SK-N-SH (cell line): ENCODE measurements at regions not wholly inside any gene's neighbourhood (a gene's known extent, or its start where the extent isn't known, plus 50 kb on each side); places are given as distances from the start of the nearest gene placed in this dataset.

Source experiments
- CTCF ChIA-PET: fragments of 300-600, 350-600 bp; formaldehyde crosslinking; extraction: SDS; loops from one replicate; lab custom pipeline; 2021; lab: Yijun Ruan, JAX
- POLR2A ChIA-PET: fragments of 350-600 bp; sonication (Branson Sonifier 250); formaldehyde crosslinking; extraction: SDS; loops from one replicate; lab custom pipeline; 2020; ENCODE audit warnings: antibody characterized with exemption, inconsistent platforms; lab: Yijun Ruan, JAX
- DNase-seq: peaks from one replicate; pipeline ENCODE4 v3.0.0; 2012
- H2AFZ ChIP-seq: fragments of 200-600 bp; sonication (generic); 2 replicates; pipeline ENCODE4 v1.8.1; 2016; ENCODE audit warnings: antibody characterized with exemption, mild to moderate bottlenecking, low read depth
- H3F3A ChIP-seq: fragments of 200-600 bp; sonication (generic); replicated peaks from 2 replicates; pipeline ENCODE3; 2016; ENCODE audit warnings: antibody characterized with exemption, mild to moderate bottlenecking; ENCODE audit not compliant: insufficient read depth
- H3K27ac ChIP-seq, 2 experiments: fragments of 200-500 bp in 1 of 2; fragments of 200-600 bp in 1 of 2; sonication (Bioruptor generic) in 1 of 2; sonication (generic), shearing (Covaris generic) in 1 of 2; 2 replicates each; pipeline versions ENCODE4 v1.5.1 to v1.6.1; 2014 to 2016; ENCODE audit warnings: low read depth in 2 of 2, inconsistent platforms in 1 of 2, low read length in 1 of 2, mild to moderate bottlenecking in 1 of 2, mixed read lengths in 1 of 2
- H3K27me3 ChIP-seq: fragments of 200-600 bp; sonication (generic), shearing (Covaris generic); 2 replicates; pipeline ENCODE4 v1.6.1; 2016; ENCODE audit warnings: mixed run types; ENCODE audit not compliant: insufficient read depth
- H3K36me3 ChIP-seq, 2 experiments: fragments of 200-500 bp in 1 of 2; fragments of 200-600 bp in 1 of 2; sonication (Bioruptor generic) in 1 of 2; sonication (generic) in 1 of 2; replicated peaks in 1 of 2; 2 replicates each; pipeline versions ENCODE3 to v1.5.1; 2014 to 2016; ENCODE audit warnings: low read length in 1 of 2, mild to moderate bottlenecking in 1 of 2; ENCODE audit not compliant: insufficient read depth in 2 of 2, control insufficient read depth in 1 of 2
- H3K4me1 ChIP-seq, 2 experiments: fragments of 200-500 bp in 1 of 2; fragments of 200-600 bp in 1 of 2; sonication (Bioruptor generic) in 1 of 2; sonication (generic), shearing (Covaris generic) in 1 of 2; 2 replicates each; pipeline versions ENCODE4 v1.5.1 to v1.6.1; 2014 to 2016; ENCODE audit warnings: low read depth in 1 of 2, low read length in 1 of 2, mixed run types in 1 of 2; ENCODE audit not compliant: insufficient read depth in 2 of 2, control insufficient read depth in 1 of 2
- H3K4me2 ChIP-seq: fragments of 200-600 bp; sonication (generic), shearing (Covaris generic); 2 replicates; pipeline ENCODE4 v1.6.1; 2017; ENCODE audit warnings: mixed run types
- H3K4me3 ChIP-seq, 2 experiments: fragments of 200-500 bp in 1 of 2; fragments of 200-600 bp in 1 of 2; sonication (Bioruptor generic) in 1 of 2; sonication (generic), shearing (Covaris generic) in 1 of 2; 2 replicates each; pipeline versions ENCODE4 v1.5.1 to v1.8.1; 2014 to 2016; ENCODE audit warnings: low read depth in 2 of 2, inconsistent platforms in 1 of 2, low read length in 1 of 2, mild to moderate bottlenecking in 1 of 2, mixed read lengths in 1 of 2, moderate library complexity in 1 of 2
- H3K79me2 ChIP-seq: fragments of 200-600 bp; sonication (generic); 2 replicates; pipeline ENCODE4 v1.8.1; 2017; ENCODE audit warnings: mild to moderate bottlenecking; ENCODE audit not compliant: insufficient read depth
- H3K9ac ChIP-seq: fragments of 200-600 bp; sonication (generic); 2 replicates; pipeline ENCODE4 v1.6.1; 2017; ENCODE audit warnings: mixed run types
- H3K9me2 ChIP-seq: fragments of 200-600 bp; sonication (generic); 2 replicates; pipeline ENCODE4 v1.6.1; 2017; ENCODE audit warnings: mixed run types
- H3K9me3 ChIP-seq: fragments of 200-600 bp; sonication (generic); 2 replicates; pipeline ENCODE4 v1.6.1; 2017; ENCODE audit warnings: mixed run types, mild to moderate bottlenecking, moderate library complexity
- H4K20me1 ChIP-seq: fragments of 200-600 bp; sonication (generic); 2 replicates; pipeline ENCODE4 v1.6.1; 2017; ENCODE audit warnings: mild to moderate bottlenecking, mixed run types; ENCODE audit not compliant: insufficient read depth
- EP300 ChIP-seq, 2 experiments: IDR thresholded peaks; 2 replicates each; pipeline versions ENCODE4 v1.4.0 to v1.6.1; 2012; ENCODE audit warnings: borderline replicate concordance in 1 of 2, low read depth in 1 of 2, low read length in 1 of 2
- EZH2phosphoT487 ChIP-seq: fragments of 200-600 bp; sonication (generic); IDR thresholded peaks from 2 replicates; pipeline ENCODE4 v1.6.1; 2017; ENCODE audit warnings: low read depth, mixed run types, mild to moderate bottlenecking, antibody characterized with exemption, moderate library complexity, borderline replicate concordance
- FOXJ3 ChIP-seq: sonication (generic); formaldehyde crosslinking; IDR thresholded peaks from 2 replicates; pipeline ENCODE4 v1.5.1; 2020; ENCODE audit warnings: mild to moderate bottlenecking, missing genetic modification reagents
- JUND ChIP-seq: IDR thresholded peaks from 2 replicates; pipeline ENCODE4 v1.4.0; 2012
- MEF2A ChIP-seq: IDR thresholded peaks from 2 replicates; pipeline ENCODE4 v1.4.0; 2012; ENCODE audit warnings: low read depth, borderline replicate concordance
- MXI1 ChIP-seq: IDR thresholded peaks from 2 replicates; pipeline ENCODE4 v1.6.1; 2012; ENCODE audit warnings: mild to moderate bottlenecking, low read depth, low read length, improper control_type of control experiment
- POLR2AphosphoS5 ChIP-seq: IDR thresholded peaks from 2 replicates; pipeline ENCODE4 v1.6.1; 2012; ENCODE audit warnings: low read depth, low read length
- RXRA ChIP-seq: IDR thresholded peaks from 2 replicates; pipeline ENCODE4 v1.4.0; 2012; ENCODE audit warnings: low read depth, mild to moderate bottlenecking, borderline replicate concordance
- SMC3 ChIP-seq: IDR thresholded peaks from 2 replicates; pipeline ENCODE4 v1.6.1; 2012; ENCODE audit warnings: low read depth, low read length, improper control_type of control experiment
- TAF1 ChIP-seq: IDR thresholded peaks from 2 replicates; pipeline ENCODE4 v1.6.1; 2012; ENCODE audit warnings: low read depth, mild to moderate bottlenecking, low read length, moderate library complexity, borderline replicate concordance
- TCF12 ChIP-seq: IDR thresholded peaks from 2 replicates; pipeline ENCODE4 v1.4.0; 2012
- TEAD4 ChIP-seq: IDR thresholded peaks from 2 replicates; pipeline ENCODE4 v1.4.0; 2012; ENCODE audit warnings: mild to moderate bottlenecking, borderline replicate concordance; ENCODE audit not compliant: insufficient read depth
- YY1 ChIP-seq: IDR thresholded peaks from 2 replicates; pipeline ENCODE4 v1.4.0; 2012; ENCODE audit warnings: low read depth, mild to moderate bottlenecking
- WGBS: methylation state at CpG from one replicate; pipeline ENCODE4 v1.1.6; 2017; ENCODE audit warnings: low lambda C conversion rate; 5-methylcytosine and 5-hydroxymethylcytosine counted together
- TF ChIP-seq, protein P1 (sequence below): IDR thresholded peaks from 2 replicates; pipeline ENCODE4 v1.4.0; 2012; ENCODE audit warnings: low read depth, borderline replicate concordance
- TF ChIP-seq, protein P2 (sequence below): fragments of 150-350 bp; IDR thresholded peaks from 2 replicates; pipeline ENCODE4 v1.6.1; 2017; ENCODE audit warnings: antibody characterized with exemption, low read length, low read depth, borderline replicate concordance
- TF ChIP-seq, protein P3 (sequence below): IDR thresholded peaks from 2 replicates; pipeline ENCODE4 v1.6.1; 2012; ENCODE audit warnings: mild to moderate bottlenecking, low read depth, low read length, moderate library complexity
- TF ChIP-seq, protein P4 (sequence below): fragments of 200-600 bp; sonication (generic); IDR thresholded peaks from 2 replicates; pipeline ENCODE4 v1.6.1; 2017; ENCODE audit warnings: antibody characterized with exemption, mild to moderate bottlenecking, moderate library complexity

DNA sequence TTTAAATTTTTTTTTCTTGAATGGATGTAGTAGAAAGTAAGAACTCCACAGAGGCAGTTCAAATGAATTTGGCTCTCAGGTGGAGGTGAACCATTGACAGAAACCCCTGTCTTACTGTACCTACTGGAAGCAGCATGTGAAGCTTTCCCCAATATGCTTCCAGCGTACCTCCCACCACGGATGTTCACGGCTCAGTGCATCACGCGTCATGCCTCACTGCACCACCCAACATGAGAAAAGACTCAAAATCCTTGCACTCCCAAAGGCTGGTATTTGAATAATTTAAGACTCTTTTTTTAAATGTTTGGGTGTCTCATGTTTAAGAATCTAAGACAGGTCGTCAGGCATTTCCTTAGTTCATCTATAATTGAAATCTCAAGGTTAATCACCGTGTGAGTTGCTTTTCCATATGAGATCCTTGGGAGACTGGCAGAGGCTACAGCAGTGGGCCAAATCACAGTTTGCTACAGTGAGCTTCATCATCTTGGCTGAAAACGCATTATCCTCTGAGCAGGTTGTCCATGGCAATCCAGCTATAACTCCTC, 846.4 kb downstream of the DCDC2C start:
- no peak overlapping the region for H3K9ac ChIP-seq
- no peak overlapping the region for H2AFZ ChIP-seq
- H4K20me1 ChIP-seq, result no peaks in the 10 kb centered on the region
- no peaks in the 10 kb centered on the region for H3K27me3 ChIP-seq
- DNase-seq, result no peak
- 47% methylated on average over 8 of the region's 8 CpGs for WGBS
- ChIA-PET POLR2A (no interaction called here), CTCF (no interaction called here)
- H3F3A ChIP-seq, result no peaks in the 10 kb centered on the region
- no peaks in the 10 kb centered on the region; the same call in 1 of the 2 replicates for H3K9me3 ChIP-seq
- no peak overlapping the region for H3K27ac ChIP-seq
- TF ChIP-seq EZH2phosphoT487 (no peak), JUND (no peak), EP300 (IDR thresholded peaks at IDR 0.05; ENCODE audit: borderline replicate concordance in 1 of 2, low read depth in 1 of 2, low read length in 1 of 2) (no peak), MXI1 (no peak), SMC3 (no peak), RXRA (no peak), MEF2A (no peak), FOXJ3 (CRISPR knock-in tag) (no peak), TCF12 (no peak)
- TF ChIP-seq, protein P1, sequence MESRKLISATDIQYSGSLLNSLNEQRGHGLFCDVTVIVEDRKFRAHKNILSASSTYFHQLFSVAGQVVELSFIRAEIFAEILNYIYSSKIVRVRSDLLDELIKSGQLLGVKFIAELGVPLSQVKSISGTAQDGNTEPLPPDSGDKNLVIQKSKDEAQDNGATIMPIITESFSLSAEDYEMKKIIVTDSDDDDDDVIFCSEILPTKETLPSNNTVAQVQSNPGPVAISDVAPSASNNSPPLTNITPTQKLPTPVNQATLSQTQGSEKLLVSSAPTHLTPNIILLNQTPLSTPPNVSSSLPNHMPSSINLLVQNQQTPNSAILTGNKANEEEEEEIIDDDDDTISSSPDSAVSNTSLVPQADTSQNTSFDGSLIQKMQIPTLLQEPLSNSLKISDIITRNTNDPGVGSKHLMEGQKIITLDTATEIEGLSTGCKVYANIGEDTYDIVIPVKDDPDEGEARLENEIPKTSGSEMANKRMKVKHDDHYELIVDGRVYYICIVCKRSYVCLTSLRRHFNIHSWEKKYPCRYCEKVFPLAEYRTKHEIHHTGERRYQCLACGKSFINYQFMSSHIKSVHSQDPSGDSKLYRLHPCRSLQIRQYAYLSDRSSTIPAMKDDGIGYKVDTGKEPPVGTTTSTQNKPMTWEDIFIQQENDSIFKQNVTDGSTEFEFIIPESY, result no peak
- TF ChIP-seq, protein P2, sequence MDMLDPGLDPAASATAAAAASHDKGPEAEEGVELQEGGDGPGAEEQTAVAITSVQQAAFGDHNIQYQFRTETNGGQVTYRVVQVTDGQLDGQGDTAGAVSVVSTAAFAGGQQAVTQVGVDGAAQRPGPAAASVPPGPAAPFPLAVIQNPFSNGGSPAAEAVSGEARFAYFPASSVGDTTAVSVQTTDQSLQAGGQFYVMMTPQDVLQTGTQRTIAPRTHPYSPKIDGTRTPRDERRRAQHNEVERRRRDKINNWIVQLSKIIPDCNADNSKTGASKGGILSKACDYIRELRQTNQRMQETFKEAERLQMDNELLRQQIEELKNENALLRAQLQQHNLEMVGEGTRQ, result no peak
- no peaks in the 10 kb centered on the region for H3K79me2 ChIP-seq
- no peak overlapping the region for H3K4me2 ChIP-seq
- no peak overlapping the region for H3K4me3 ChIP-seq
- no peaks in the 10 kb centered on the region for H3K9me2 ChIP-seq
- H3K36me3 ChIP-seq, result no peaks in the 10 kb centered on the region
- no peaks in the 10 kb centered on the region for H3K4me1 ChIP-seq

DNA sequence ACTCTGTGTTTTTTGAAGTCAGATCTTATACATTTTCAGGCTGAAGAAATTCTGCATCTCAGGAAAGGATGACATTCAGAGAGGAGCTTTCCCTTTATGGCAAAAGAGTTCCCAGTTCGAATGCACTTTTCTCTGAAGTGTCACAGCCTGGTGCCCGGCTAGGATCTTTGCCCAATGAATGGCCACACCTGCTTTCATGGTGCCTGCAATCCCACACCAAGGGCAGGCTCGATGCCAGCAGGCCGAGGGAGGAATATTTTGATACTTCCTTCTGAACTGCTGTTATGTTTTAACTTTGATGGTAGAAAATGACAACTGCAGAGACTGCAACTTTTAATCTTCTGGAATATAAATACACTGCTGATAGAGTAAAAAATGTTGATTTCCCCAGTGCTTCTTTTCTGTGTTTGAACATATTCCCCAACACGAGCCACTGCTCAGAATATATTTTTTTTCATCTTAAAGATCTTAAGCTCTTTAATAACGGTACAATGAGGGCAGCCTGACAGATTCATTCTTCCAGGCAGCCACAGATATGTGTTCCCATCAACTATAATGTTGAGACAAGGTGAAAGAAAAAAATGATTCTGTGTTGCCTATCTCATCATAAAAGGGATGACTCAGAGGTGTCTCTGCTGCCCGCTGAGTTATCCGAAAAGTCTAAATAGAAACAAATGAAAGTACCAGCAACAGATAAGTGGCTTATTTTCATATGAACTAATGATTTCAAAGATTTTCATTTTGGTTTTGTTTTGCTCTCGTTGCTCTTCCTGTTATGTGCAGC, 848.5 kb downstream of the DCDC2C start:
- H3K4me3 ChIP-seq, result no peak overlapping the region
- no peak overlapping the region for H3K9ac ChIP-seq
- no peaks in the 10 kb centered on the region for H3K4me1 ChIP-seq
- WGBS, result 18% methylated on average over 9 of the region's 9 CpGs
- no peaks in the 10 kb centered on the region for H3K9me2 ChIP-seq
- H3K9me3 ChIP-seq, result peaks cover 3% of the 10 kb centered on the region; the same call in 1 of the 2 replicates
- POLR2A ChIA-PET, result no interaction called here
- no peaks in the 10 kb centered on the region for H3K36me3 ChIP-seq
- no peaks in the 10 kb centered on the region for H3K79me2 ChIP-seq
- TF ChIP-seq YY1 (no peak), POLR2AphosphoS5 (no peak), MXI1 (no peak), RXRA (no peak), SMC3 (no peak), TEAD4 (no peak), TAF1 (no peak)
- TF ChIP-seq, protein P3, sequence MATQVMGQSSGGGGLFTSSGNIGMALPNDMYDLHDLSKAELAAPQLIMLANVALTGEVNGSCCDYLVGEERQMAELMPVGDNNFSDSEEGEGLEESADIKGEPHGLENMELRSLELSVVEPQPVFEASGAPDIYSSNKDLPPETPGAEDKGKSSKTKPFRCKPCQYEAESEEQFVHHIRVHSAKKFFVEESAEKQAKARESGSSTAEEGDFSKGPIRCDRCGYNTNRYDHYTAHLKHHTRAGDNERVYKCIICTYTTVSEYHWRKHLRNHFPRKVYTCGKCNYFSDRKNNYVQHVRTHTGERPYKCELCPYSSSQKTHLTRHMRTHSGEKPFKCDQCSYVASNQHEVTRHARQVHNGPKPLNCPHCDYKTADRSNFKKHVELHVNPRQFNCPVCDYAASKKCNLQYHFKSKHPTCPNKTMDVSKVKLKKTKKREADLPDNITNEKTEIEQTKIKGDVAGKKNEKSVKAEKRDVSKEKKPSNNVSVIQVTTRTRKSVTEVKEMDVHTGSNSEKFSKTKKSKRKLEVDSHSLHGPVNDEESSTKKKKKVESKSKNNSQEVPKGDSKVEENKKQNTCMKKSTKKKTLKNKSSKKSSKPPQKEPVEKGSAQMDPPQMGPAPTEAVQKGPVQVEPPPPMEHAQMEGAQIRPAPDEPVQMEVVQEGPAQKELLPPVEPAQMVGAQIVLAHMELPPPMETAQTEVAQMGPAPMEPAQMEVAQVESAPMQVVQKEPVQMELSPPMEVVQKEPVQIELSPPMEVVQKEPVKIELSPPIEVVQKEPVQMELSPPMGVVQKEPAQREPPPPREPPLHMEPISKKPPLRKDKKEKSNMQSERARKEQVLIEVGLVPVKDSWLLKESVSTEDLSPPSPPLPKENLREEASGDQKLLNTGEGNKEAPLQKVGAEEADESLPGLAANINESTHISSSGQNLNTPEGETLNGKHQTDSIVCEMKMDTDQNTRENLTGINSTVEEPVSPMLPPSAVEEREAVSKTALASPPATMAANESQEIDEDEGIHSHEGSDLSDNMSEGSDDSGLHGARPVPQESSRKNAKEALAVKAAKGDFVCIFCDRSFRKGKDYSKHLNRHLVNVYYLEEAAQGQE, result no peak
- TF ChIP-seq, protein P4, sequence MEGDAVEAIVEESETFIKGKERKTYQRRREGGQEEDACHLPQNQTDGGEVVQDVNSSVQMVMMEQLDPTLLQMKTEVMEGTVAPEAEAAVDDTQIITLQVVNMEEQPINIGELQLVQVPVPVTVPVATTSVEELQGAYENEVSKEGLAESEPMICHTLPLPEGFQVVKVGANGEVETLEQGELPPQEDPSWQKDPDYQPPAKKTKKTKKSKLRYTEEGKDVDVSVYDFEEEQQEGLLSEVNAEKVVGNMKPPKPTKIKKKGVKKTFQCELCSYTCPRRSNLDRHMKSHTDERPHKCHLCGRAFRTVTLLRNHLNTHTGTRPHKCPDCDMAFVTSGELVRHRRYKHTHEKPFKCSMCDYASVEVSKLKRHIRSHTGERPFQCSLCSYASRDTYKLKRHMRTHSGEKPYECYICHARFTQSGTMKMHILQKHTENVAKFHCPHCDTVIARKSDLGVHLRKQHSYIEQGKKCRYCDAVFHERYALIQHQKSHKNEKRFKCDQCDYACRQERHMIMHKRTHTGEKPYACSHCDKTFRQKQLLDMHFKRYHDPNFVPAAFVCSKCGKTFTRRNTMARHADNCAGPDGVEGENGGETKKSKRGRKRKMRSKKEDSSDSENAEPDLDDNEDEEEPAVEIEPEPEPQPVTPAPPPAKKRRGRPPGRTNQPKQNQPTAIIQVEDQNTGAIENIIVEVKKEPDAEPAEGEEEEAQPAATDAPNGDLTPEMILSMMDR, result no peak
- H3K4me2 ChIP-seq, result no peak overlapping the region
- CTCF ChIA-PET, result no interaction called here
- H3K27me3 ChIP-seq, result no peaks in the 10 kb centered on the region
- H2AFZ ChIP-seq, result no peak overlapping the region
- H4K20me1 ChIP-seq, result no peaks in the 10 kb centered on the region
- no peak for DNase-seq
- H3K27ac ChIP-seq, result no peak overlapping the region
- H3F3A ChIP-seq, result no peaks in the 10 kb centered on the region
